Mesothelial cell of epicardium (in vitro differentiated cells): ENCODE measurements at regions not wholly inside any gene's neighbourhood (a gene's known extent, or its start where the extent isn't known, plus 50 kb on each side); places are given as distances from the start of the nearest gene placed in this dataset.
"Not testable (repeated sequence)": the region's sequence is repeated elsewhere in the genome, so short reads cannot be mapped to it uniquely, and the experiment has no call there.

Experiments used
- DNase-seq, 2 experiments: peaks; one replicate each; pipeline ENCODE4 v3.0.0; 2021; ENCODE audit warnings: low spot score in 2 of 2; ENCODE audit not compliant: unreplicated experiment in 2 of 2
- H3K27ac Mint-ChIP-seq: 2 replicates; pipeline ENCODE4 v1.8.0; 2021; ENCODE audit warnings: mixed read lengths
- H3K27me3 Mint-ChIP-seq: 2 replicates; pipeline ENCODE4 v1.8.0; 2021; ENCODE audit warnings: low read depth, mixed read lengths
- H3K36me3 Mint-ChIP-seq: 2 replicates; pipeline ENCODE4 v1.8.0; 2021; ENCODE audit warnings: mixed read lengths
- H3K4me1 Mint-ChIP-seq: 2 replicates; pipeline ENCODE4 v1.8.0; 2021; ENCODE audit warnings: mixed read lengths
- H3K4me3 Mint-ChIP-seq: 2 replicates; pipeline ENCODE4 v1.8.0; 2021; ENCODE audit warnings: mild to moderate bottlenecking, moderate library complexity, mixed read lengths
- H3K9me3 Mint-ChIP-seq: 2 replicates; pipeline ENCODE4 v1.8.0; 2021; ENCODE audit warnings: mixed read lengths
- CTCF ChIP-seq: fragments of 200-600 bp; sonication (generic); IDR thresholded peaks from one replicate; pipeline ENCODE4 v1.5.0; 2021; ENCODE audit warnings: antibody characterized with exemption; ENCODE audit not compliant: unreplicated experiment

- H3K9me3 Mint-ChIP-seq: no peaks in the 10 kb centered on the region
- no peak for DNase-seq
- H3K36me3 Mint-ChIP-seq: no peaks in the 10 kb centered on the region
- TF ChIP-seq CTCF: no peak
- H3K4me1 Mint-ChIP-seq: no peaks in the 10 kb centered on the region
- H3K4me3 Mint-ChIP-seq: no peak overlapping the region
- no peaks in the 10 kb centered on the region for H3K27me3 Mint-ChIP-seq
- H3K27ac Mint-ChIP-seq: no peak overlapping the region
These were observed 742.0 kb downstream of the KCNT2 start for GRCh38 chr1:195866091-195866780.

- H3K27ac Mint-ChIP-seq: no peak overlapping the region
- no peaks in the 10 kb centered on the region for H3K36me3 Mint-ChIP-seq
- H3K27me3 Mint-ChIP-seq: no peaks in the 10 kb centered on the region
- no peaks in the 10 kb centered on the region for H3K9me3 Mint-ChIP-seq
- H3K4me3 Mint-ChIP-seq: no peak overlapping the region
- TF ChIP-seq CTCF: no peak
- no peak for DNase-seq
- H3K4me1 Mint-ChIP-seq: peaks cover 11% of the 10 kb centered on the region
These were observed 756.4 kb downstream of the KCNT2 start for GRCh38 chr1:195851804-195852203.

GRCh38 chr1:195851016-195851601 is 757.1 kb downstream of the KCNT2 start:
- Mint-ChIP-seq H3K27ac (no peak overlapping the region), H3K27me3 (no peaks in the 10 kb centered on the region), H3K36me3 (no peaks in the 10 kb centered on the region), H3K9me3 (no peaks in the 10 kb centered on the region), H3K4me1 (peaks cover 11% of the 10 kb centered on the region), H3K4me3 (no peak overlapping the region)
- DNase-seq: no peak
- no peak for TF ChIP-seq CTCF

- H3K27me3 Mint-ChIP-seq: no peaks in the 10 kb centered on the region
- H3K27ac Mint-ChIP-seq: no peak overlapping the region
- H3K4me3 Mint-ChIP-seq: no peak overlapping the region
- DNase-seq: no peak
- no peak for TF ChIP-seq CTCF
- H3K36me3 Mint-ChIP-seq: no peaks in the 10 kb centered on the region
- peaks cover 11% of the 10 kb centered on the region for H3K4me1 Mint-ChIP-seq
- peaks cover 6% of the 10 kb centered on the region for H3K9me3 Mint-ChIP-seq
These were observed 759.1 kb downstream of the KCNT2 start for GRCh38 chr1:195849180-195849579.

- DNase-seq, H3K36me3 Mint-ChIP-seq, H3K27me3 Mint-ChIP-seq, H3K27ac Mint-ChIP-seq: not testable (repeated sequence)
- H3K4me1 Mint-ChIP-seq: peaks cover 11% of the 10 kb centered on the region
- peaks cover 16% of the 10 kb centered on the region for H3K9me3 Mint-ChIP-seq
- H3K4me3 Mint-ChIP-seq: peak overlapping the region; percentile 48
These were observed 760.0 kb downstream of the KCNT2 start for GRCh38 chr1:195847957-195848875.

- Mint-ChIP-seq H3K27ac (no peak overlapping the region), H3K9me3 (no peaks in the 10 kb centered on the region)
- no peak for TF ChIP-seq CTCF
These were observed 776.5 kb downstream of the KCNT2 start for GRCh38 chr1:195831789-195832188.

More at GRCh38 chr1:195831789-195832188, 776.5 kb downstream of the KCNT2 start:
- Mint-ChIP-seq H3K4me1 (peaks cover 16% of the 10 kb centered on the region), H3K27me3 (no peaks in the 10 kb centered on the region), H3K4me3 (no peak overlapping the region), H3K36me3 (no peaks in the 10 kb centered on the region)
- DNase-seq: no peak
